HG02763 (cell line): ENCODE measurements at regions not wholly inside any gene's neighbourhood (a gene's known extent, or its start where the extent isn't known, plus 50 kb on each side); places are given as distances from the start of the nearest gene placed in this dataset.
"Not testable (repeated sequence)": the region's sequence is repeated elsewhere in the genome, so short reads cannot be mapped to it uniquely, and the experiment has no call there.

ENCODE experiments used
- ATAC-seq: cut with Tn5 transposase; IDR thresholded peaks from one replicate; pipeline ENCODE4 v1.9.1; 2021; ENCODE audit warnings: mild to moderate bottlenecking, moderate library complexity; ENCODE audit not compliant: unreplicated experiment

DNA sequence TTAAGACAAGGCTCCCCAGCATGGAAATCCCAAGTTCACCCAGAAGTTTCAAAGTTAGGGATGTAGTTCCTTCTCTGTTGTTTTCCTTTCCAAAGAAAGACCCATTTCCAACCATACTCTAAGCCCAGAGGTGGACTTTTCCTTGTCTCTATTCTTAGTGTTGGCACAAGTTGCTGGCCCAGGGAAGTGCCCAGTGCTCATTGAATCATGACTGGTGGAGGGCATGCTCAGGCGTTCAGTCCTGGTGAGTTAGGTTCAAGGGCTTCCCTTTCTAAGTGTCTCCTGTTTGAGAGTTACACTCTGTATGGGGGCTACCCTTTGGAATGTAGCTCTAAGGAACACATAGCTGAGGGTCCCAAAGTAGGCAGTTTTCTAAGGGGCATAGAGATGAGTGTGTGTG, 389.5 kb downstream of the KCNRG start:
- no peak for ATAC-seq

DNA sequence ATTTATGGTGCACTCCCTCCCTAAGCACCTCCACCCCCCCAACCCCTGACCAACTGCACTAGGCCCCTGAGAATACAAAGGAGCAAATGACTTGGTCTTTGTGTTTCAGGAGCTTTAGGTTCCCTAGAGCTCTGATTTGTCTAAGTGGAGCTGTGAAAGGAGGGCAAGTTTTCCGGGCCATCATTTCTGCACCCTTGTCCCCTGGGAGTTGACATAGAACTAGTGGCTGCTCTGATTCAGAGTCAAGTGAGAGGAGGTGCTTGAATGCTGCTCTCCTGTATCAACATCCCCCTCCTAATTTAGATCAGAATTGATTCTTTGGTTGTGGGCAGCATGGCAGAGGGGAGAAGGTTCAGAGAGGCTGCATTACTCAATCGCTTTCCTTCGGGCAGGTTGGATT, 391.6 kb downstream of the KCNRG start:
- ATAC-seq, result no peak

DNA sequence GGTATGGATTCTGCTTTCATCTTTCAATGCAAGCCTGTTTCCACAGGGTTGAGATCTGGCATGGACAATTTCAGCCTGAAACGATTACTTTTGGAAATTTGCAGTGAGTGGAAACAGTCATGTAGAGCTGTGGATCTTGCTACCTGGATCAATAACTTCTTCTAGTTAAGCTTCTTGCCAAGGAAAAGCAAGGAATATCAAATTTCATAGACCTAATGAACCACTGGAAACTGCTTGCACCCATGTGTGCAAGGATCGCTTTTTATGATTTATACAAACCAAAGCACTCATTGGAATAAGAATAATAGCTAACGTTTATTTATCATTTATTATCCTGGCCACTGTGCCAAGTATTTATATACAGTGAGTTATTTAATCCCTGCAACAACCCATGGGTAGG, 392.8 kb downstream of the KCNRG start:
- no peak for ATAC-seq

DNA sequence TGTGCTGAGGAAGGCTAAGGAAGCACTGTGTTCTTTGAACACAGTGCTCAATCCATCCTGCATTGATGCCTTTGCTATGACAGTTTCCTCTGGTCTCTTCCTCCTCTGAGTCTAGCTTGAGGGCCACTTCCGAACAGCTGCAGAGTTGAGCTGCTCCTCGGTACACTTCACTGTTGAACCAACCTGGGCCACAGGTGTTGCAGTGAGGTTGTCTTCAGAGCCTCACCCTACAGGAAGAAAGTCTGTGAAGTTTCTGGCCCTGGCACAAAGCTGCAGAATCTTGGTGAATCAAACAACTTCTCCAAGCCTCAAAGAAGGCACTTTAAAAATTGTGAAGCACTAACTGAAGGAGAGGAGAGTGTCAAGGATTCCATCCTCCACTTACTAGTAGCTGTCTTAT, 394.0 kb downstream of the KCNRG start:
- ATAC-seq, result no peak

DNA sequence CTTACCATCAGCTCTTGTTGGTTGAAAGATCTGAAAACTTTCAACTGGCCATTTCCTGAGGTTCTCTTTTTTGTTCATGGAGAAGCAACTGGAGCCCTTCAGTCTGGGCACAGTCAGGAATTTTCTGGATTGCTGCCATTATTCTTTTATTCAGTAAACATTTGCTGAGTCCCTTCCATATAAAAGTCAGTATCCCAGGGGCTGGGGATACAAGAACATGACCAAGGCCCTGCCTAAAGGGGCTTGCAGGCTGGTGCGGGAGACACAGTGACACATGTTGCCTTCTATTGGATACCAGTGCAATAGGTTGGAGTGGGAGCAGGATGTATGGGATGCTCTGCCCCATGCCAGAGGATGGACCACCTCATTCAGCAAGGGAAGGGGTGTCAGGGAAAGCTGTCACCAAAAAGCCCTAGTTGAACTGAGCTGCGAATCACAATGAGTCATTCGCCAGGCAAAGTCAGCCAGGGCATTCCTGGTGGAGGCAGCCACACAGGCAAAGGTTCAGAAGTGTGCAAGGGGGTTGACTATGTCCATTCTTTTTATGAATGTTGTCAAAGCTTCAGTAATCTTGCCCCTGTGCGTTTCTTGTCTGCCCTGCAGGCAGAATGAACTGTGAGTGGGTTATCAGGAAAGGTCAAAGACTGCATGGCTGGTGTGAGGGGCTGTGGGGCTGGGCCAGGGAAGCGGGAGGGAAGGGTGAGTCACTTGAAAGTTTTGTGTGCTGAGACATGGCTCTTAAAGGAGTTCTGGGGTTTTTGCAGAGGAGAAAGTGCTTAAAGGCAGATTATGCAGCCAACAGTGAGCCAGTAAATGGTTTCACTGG, 395.9 kb downstream of the KCNRG start:
- ATAC-seq, result no peak

DNA sequence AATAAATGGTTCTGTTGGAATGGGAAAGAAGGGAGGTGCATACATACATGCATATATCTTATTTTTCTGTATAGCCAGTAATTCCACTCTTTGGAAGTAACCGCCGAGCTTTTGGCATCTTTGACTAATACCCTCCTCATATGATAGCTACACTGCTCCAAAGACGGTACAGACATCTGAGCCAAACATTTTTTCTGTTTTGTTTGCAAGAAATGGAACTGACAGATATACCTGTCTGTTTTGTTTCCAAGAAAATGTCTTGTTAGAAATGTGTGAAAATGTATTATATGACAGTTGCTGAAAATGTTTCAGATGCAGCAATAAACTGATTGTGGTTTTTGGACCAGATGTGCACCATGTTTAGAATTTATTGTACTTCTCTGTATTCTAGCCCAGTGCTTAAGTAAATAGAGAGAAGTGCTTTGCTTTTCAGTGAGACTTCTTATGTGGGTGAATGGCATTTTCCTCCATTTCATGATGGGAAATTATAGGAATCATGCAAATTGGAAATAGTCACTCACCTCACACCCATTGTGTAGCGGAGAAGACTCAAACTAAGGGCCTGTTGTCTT, 396.9 kb downstream of the KCNRG start:
- ATAC-seq, result no peak

DNA sequence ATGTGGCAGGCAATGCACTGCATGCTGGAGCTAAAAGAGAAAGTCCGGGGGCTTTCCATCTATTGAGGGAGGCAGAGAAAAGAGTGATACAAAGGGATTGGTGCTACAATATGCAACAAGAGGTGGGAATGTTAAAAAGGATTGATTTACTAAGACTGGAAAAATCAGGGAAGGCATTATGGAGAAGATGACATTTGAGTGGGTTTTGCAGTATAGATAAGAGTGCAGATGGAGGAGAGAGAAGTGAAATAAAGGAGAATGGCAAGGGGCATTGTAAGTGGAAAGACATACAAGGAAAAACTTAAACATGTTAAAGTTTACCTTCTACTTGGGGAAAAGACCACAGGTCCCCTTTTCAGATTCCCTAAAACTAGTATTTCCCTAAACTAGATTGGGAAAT, 399.4 kb downstream of the KCNRG start:
- no peak for ATAC-seq

DNA sequence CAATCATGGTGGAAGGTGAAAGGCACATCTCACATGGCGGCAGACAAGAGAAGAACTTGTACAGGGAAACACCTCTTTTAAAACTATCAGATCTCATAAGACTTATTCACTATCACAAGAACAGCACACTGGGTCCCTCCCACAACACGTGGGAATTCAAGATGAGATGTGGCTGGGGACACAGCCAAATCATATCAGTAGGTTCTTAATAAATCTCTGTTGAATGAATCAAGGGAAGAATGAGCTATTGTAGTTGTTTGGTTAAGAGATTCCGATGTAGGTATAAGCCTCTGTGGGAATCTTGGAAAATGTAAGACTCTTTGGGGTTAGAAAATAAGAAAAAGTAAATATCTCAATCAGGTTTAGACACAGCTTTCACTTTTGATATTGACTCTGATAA, 400.2 kb downstream of the KCNRG start:
- ATAC-seq, result no peak

DNA sequence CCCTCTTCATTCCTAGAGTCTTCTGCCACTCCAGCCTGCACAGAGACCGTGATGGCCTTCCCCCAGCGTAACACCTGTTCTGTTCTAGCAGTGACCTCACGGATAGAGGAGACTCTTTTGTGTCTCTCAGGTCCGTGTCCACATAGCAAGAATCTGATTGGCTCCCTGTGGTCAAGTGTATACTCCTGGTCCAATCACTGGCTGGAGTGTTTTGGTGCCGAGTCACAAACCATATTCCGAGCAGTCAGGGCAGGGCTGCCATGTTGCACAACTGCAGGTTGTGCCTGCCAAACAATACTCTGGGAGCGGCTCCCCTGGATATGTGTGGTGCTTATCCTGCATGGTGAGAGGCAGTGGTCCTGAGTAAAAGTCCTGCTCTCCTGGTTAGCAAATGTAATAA, 402.4 kb downstream of the KCNRG start:
- ATAC-seq, result no peak

DNA sequence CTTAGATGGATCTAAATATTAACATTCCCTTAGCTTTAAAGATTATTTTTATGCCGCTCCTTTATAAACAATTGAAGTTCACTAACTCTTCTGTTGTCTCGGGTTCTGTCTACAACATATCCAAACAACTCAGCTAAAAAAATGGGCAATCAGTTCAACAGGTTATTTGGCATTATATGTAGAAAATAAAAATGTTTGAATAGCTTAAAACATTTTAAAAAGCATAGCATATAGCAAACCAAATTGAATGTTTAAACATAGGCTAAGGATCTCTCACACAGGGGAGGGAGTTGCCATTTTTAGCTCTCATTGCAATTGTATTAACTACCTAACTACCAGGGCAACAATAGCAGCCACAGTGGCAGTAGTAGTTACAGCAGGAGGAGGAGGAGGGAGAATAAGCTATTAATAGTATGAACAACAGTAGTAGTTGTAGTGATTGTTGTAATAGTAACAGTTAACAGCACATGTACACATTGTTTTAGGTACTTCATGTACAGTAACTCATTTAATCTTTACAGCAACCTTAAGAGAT, 404.2 kb downstream of the KCNRG start:
- no peak for ATAC-seq

DNA sequence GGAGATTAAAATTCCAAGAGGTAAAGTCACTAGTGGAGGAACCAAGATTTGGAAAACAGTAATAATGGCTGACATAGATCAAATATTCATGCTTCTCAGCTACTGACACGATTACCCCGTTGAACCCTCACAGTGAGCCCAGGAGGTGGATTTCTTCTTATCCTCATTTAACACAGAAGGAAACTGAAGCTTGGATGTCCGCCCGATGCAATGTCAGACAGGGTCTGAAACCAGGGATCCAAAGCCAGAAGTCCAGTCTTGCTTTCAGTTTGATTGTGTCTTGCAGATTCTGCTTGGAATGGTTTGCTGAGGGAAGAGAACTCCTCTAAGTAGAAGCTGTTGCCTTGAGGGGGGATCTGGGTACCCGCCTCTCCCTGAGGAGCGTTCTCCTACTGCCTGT, 404.7 kb downstream of the KCNRG start:
- ATAC-seq, result no peak

DNA sequence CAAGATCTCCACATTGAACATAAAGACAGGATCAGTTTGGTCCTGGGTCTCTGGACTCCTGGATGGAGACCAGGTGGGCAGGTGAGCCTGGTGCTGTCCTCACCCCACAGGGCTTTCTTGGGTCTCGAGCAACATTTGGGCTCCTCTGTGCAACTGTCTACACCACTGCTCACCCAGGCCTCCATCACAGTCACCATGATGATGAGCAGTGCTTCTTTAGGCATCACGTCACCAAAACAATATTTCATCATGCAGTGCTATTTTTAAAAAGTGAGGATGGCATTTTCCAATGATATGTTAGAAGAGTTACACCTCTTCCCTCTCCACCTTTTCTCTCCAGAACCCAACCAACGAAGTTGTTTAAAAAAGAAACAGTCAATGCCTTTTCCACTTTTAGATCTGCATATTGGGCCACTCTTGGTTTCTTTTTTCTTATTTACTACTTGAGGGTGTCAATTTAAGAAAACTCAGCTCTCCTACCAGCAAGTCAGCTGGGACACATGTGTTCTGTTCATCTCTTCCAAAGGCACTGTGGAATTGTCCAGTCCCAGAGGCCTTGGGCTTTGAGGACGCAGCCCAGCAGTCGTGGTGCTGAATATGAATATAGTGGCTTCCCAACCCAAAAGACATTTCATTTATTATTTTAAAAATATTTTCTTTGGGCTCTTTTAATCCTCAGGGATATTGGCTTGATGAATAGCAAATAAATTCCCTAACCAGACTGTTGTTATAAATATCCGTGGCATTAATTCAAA, 405.7 kb downstream of the KCNRG start:
- ATAC-seq, result no peak

DNA sequence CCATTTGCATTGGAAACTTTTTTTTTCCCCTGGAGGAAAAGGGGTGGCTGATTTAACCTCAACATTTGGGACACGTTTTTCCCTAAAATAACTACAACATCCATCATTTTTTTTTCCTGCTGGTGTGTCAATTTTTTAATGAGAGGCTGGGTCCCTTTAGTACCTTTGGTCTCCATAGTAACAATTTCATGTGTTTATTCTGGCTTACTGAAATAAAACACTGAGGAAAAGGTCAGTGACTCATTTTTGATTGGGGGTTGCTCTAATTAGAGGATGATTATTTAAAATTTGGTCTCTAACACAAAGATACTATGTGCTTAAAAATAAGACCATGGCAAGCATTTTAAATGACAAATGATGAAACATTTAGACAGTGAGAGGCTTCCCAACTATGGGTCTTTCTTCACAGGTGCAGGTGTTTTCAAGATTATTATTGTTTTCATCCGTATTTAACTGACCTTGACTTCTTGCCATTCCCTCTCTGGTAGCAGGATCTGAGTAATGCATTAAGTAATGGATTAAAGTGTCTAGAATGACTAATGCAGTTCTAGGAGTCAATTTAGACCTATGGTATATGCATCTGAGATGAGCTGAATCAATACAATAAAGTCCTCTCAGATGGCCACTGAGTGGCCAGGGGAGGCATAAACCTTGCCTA, 406.4 kb downstream of the KCNRG start:
- no peak for ATAC-seq

DNA sequence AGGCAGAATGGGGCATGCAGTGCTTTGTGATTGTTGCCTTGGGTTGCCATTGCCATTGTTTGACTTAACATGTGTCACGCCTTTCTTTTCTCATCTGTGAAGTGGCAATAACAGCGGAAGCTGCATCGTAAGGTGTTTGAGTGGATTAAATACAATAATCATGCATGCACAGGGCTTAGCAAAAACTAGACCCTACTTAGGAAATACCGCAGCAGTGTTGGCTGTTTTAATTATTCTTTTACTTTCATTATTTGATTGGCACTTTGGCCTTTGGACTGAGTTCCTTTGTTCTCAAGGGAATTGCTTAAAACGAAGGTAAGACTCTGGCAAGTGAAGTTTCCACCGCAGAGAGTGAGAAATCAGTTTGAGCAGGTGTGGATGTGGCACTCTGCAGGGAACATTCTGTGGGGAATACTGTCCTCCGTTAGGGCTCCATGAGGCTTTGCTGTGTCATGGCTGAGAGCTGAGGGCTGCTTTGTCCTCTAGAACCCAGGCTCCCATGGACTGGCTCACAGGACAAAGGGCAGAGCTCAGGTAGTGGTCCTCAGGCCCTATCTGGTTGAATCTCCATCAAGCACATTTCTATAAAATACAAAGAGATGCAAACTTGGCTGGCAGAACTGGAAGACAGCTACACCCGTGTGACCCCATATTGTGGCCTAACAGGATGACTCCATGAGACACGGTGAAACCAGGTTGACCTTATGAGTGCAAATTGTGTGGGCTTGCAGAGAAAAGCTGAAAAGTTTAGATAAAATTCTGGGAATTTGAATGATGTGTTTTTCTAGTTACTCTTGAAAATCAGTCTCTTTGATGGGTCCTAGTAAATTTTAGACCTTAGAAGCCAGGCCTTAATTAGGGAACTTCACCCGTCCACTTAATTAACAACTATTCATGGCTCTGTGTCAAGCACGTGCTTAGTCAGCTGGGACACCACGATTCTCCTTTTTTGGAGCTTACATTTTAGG, 407.2 kb downstream of the KCNRG start:
- no peak for ATAC-seq

DNA sequence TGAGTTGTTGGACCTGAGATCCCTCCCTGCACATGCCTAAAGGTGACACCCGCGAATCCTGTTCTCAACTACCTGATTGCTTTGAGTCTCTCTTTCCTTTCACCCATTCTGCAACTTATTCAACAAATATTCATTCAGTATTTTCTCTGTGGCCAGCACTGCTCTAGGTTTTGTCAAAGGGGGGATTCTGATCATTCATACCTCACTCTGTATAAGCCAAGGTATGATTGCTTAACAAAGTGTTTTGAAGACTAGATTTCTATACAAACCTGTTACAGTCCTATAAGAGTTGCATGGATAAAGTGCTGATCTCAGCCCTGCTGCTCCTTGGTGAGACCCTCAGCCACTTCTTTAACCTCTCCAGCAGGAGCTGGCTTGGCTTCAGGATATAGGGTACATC, 409.7 kb downstream of the KCNRG start:
- ATAC-seq, result no peak

DNA sequence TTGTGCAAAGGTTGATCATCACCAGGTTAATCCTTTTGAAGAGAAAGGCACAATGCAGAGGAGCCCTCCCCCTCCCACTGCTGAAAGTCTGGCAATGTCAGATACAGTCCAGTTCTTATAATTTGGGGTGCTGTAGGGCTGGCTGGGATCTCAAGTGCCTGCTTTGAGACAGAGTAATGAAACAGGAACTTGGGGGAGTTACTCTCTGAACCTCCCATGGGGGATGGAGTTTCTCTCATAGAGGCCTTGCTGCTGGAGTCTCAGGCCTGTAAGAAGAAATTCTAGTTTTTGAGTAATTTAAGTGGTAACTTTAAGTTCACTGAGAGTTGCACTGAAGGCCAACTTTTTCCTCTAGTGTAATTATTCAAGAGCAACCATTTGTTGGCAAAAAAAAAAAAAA, 410.5 kb downstream of the KCNRG start:
- no peak for ATAC-seq

DNA sequence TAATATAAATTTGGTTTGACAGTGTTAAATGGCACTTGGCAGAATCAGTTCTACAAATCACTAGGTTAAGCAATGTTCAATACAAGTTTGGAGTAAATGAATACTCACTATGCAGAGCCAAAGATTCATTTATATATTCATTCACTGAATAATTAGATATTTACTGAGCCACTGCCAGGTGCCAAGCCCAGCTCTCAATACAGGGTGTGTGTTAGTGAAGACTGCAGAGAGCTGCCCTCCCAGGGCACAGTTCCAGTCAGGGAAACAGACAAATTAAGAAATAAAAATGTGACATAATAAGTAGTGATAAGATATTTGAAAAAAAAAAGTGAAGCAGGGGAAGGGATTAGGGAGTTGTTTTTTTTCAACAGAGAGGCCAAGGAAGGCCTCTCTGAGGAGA, 411.7 kb downstream of the KCNRG start:
- ATAC-seq, result no peak

DNA sequence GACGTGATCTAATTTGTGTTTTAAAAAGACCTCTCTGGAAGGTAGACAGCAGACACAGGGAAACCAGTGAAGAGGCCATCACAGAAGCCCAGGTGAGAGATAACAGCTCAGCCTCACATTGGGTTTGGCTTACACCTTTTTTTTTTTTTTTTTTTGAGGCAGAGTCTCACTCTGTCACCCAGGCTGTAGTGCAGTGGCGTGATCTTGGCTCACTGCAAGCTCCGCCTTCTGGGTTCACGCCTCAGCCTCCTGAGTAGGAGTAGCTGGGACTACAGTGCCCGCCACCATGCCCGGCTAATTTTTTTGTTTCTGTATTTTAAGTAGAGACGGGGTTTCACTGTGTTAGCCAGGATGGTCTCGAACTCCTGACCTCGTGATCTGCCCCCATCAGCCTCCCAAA, 412.3 kb downstream of the KCNRG start:
- ATAC-seq, result not testable (repeated sequence)

DNA sequence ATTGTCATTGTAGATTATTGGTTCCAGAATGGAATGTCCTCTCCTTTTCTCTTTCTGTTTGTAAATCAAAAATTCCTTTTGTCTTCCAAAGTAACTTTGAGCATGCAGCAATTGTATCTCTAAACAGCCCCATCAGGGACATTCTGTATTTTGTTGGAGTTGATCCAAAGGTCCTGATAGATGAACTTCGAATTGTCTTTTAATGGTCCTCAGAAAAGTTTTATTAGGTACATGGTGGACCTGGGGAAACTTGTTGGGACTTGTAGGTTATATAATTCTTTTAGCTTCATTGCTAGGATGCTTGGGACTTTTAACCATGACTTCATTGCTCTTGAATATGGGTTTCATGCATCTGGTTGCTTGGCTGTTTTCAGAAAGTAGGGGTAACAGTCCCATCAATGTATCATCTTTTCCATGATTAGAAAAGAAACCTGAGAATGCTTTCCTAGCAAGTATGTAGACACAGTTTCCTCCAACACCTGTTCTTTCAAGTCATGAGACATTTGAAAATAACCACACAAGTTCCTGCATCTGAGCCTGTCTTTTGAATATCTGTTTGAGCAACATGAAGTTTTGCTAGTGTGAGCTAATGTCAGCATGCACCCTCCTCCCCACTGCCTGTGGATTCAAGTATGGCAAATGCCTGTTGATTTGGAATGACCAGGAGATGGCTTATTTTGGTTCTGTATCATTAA, 413.1 kb downstream of the KCNRG start:
- no peak for ATAC-seq

DNA sequence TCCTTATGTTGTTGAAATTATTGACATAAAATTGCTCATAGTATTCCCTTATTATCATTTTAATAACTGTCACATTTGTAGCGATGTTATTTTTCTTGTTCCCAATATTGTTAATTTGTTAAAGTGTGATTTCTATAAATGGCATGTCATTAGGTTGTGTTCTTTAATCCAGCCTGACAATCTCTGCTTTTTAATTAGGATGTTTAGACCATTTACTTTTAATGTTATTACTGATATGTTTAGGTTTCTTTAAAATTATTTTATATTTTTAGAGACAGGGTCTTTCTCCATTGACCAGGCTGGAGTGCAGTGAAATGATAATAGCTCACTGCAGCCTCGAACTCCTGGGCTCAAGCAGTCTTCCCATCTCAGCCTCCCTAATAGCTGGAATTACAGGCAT, 408.5 kb downstream of the DLEU7 start:
- ATAC-seq, result no peak
